Fibroblast of villous mesenchyme (primary cell): ENCODE measurements at regions not wholly inside any gene's neighbourhood (a gene's known extent, or its start where the extent isn't known, plus 50 kb on each side); places are given as distances from the start of the nearest gene placed in this dataset.
A peak's percentile ranks its signal among the peaks of the same experiment; 100 is the strongest.

ENCODE experiments used
- DNase-seq: peaks from one replicate; pipeline ENCODE4 v3.0.0-alpha.2; 2010; ENCODE audit warnings: low read depth
- H3K4me3 ChIP-seq: 2 replicates; pipeline ENCODE4 v1.5.1; 2011; ENCODE audit warnings: low read depth, mild to moderate bottlenecking, low read length
- CTCF ChIP-seq: IDR thresholded peaks from 2 replicates; pipeline ENCODE4 v1.5.1; 2012; ENCODE audit warnings: low read depth, mild to moderate bottlenecking, low read length; ENCODE audit not compliant: insufficient read depth

DNA sequence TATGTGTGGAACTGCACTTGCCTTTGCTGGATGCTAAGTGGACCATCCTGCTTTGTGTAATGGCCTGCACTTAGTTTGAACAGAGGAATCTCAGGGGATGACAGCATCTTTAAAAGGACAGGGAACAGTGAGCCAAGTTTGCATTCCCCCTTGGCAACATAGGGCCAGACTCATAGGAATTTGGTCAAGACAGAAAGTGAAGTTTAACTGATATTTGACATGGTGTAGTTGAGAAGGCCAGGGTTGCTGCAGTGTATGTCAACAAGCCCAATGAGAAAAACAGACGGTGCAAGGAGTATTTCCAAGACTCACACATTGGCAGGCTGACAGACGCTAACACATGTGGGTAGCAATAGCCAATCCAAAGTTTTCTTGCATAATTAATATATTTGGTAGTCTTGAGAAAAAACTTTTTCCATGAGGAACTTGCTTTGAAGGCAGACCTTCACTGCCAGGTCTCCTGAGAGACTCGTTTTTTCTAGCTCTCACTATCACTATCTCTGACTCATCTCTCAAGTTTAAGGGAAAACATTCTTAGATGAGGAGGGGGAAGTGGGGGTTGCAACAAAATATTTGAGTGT is 213.8 kb downstream of the IBTK start:
- no peak overlapping the region for H3K4me3 ChIP-seq
- no peak for TF ChIP-seq CTCF
- DNase-seq: no peak

- H3K4me3 ChIP-seq: no peak overlapping the region
- no peak for DNase-seq
- TF ChIP-seq CTCF: no peak
These were observed 215.1 kb downstream of the IBTK start for GRCh38 chr6:82032444-82032843.

DNA sequence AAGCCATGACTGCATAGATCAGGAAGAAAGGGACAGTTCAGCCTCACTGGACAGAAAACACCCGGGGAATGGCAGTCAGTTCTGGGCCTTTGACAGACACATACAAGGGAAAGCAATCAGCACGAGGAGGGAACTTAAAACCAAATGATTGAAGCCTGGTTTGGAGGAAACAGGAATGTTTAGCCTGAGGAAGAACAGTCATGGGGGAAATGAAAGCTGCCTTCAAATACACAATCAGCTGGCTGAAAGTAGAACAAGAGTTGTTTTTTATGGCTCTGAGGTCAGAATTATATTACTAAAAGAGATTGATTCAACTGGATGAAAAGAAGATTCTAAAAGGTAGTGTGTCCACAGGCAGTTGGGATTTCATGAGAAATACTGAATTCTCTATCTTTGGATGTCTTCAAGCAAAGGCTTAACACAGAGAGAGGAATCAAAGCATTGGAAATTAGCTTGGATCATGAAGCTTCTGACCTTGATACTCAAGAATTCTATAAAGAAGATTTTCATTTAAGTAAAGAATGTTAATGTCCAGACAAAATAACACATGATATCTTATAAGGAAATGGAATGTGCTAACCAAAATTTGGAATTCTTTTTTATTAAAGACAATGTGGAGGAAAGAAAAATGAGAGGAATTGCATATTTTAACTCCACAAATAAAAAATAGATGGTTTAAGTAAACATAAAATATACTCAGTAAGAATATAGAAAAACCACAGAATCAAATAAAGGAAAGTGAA is 216.6 kb downstream of the IBTK start:
- no peak overlapping the region for H3K4me3 ChIP-seq
- no peak for DNase-seq
- no peak for TF ChIP-seq CTCF

GRCh38 chr6:82030301-82030700 is 217.2 kb downstream of the IBTK start:
- no peak overlapping the region for H3K4me3 ChIP-seq

DNA sequence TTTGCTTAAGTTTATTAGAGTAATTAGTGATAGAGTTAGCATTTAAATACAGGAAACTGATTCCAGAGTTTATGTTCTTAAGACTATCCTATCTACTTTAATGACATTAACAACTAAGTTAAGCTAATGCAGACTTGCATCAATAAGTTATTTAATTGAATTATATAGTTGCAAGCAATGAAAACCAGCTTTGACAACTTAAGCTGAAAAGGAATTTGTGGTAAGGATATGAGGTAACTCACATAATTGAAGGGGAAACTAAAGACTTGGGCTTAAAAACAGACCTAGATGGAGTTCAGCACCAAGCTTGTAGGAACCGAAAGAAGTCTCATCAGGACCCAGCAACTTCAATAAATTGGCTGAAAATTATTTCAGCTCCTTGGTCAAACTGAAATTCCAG is 222.3 kb downstream of the IBTK start:
- no peak overlapping the region for H3K4me3 ChIP-seq
- no peak for TF ChIP-seq CTCF
- peak; percentile 86 for DNase-seq

More at GRCh38 chr6:82030301-82030700, 217.2 kb downstream of the IBTK start:
- no peak for TF ChIP-seq CTCF
- no peak for DNase-seq

DNA sequence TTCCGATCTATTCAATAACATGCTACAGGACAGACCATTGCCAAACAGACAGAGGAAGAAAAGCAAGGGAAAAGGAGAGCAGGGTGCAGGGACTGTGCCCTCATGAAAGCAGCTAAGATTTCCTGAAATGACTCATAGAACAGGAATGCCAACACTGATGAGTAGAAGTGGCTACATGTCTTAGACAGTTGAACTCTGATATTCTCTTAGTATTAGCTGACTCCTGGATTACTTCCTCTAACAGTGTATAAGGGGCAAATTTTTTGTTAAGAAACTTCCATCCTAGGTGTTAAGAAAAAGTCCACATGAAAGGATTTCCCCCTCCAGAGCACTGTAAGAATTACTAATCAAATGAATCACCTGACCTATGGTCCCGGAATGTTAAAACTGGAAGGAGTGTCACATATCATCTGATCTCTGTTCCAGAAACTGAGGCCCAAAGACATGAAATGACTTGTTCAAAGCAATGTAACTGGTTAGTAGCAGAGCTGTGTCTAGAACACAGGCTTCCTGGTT is 224.9 kb downstream of the IBTK start:
- peak; percentile 78 for DNase-seq
- TF ChIP-seq CTCF: no peak
- H3K4me3 ChIP-seq: no peak overlapping the region

DNA sequence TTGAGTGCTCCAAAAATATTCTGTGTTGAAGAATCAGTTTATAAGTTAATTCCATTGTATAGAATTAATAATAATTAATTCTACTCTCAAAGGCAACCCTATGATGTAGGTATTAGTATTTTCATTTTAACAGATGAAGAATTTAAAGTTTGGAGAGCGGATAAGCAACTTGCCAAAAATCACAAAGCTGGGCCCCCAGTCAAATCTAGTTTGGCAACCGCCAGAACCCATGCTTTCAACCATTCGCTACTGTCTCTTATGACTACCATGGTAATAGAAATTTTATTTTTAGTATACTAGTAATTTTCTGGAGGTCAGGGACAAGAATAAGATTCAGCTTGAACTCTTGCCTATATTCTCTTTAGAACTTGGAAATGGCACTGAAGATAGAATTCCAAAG is 229.8 kb downstream of the IBTK start:
- H3K4me3 ChIP-seq: no peak overlapping the region
- TF ChIP-seq CTCF: no peak
- no peak for DNase-seq
